HG03378 (cell line): ENCODE measurements at regions not wholly inside any gene's neighbourhood (a gene's known extent, or its start where the extent isn't known, plus 50 kb on each side); places are given as distances from the start of the nearest gene placed in this dataset.
A peak's percentile ranks its signal among the peaks of the same experiment; 100 is the strongest.
"Not testable (repeated sequence)": the region's sequence is repeated elsewhere in the genome, so short reads cannot be mapped to it uniquely, and the experiment has no call there.

ENCODE experiments used
- ATAC-seq: cut with Tn5 transposase; IDR thresholded peaks from one replicate; pipeline ENCODE4 v1.9.1; 2021; ENCODE audit warnings: mild to moderate bottlenecking, moderate library complexity; ENCODE audit not compliant: unreplicated experiment

DNA sequence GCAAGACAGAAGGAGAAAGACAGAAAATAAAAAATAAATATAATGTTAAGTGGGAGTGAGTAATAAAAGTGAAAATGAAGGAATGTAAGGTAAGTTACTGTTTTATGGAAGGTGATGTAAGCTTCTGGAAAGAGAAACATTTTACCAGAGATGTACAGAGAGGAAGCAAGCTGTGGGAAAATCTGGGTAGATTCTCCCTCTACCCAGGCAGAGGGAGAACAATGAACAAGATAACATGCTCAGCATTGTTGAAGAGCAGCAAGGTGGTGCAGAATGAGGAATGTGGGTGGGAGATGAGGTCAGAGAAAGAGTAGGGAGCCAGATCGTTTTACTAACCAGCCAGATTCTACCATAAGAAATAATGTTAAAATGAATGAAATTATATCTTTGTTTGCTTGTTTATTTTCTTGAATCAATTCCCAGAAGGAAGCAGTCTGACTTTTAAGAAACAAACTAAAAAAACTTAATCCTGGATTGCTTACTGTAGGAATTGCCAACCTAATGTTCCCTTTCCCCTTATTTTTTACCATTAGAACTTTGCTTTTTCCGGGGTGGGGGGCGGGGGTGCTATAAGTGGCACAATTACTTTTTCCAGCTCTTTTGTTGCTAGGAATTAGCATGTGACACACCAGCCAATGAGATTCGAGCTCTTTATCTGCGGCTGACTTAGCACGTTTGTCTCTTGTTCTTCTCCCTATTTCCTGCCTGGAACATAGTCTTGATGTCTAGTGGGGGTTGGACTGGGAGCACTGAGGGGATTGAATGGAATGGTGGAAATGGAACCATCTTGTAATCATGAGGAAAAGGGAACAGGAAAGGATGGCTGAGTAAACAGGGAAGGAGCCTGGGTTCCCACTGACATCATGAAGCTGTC lies 356.7 kb downstream of the TMEM167A start:
- ATAC-seq: no peak

- ATAC-seq: peak; percentile 84
These were observed 357.8 kb downstream of the TMEM167A start for GRCh38 chr5:82719368-82719767.

GRCh38 chr5:82717738-82718137 lies 359.5 kb downstream of the TMEM167A start:
- no peak for ATAC-seq

DNA sequence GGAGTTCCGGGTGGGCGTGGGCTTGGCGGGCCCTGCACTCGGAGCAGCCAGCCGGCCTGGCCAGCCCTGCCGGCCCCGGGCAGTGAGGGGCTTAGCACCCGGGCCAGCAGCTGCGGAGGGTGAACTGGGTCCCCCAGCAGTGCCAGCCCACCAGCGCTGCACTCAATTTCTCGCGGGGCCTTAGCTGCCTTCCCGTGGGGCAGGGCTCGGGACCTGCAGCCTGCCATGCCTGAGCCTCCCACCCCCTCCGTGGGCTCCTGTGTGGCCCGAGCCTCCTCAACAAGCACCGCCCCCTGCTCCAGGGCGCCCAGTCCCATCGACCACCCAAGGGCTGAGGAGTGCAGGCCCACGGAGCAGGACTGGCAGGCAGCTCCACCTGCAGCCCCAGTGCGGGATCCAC lies 362.5 kb downstream of the TMEM167A start:
- ATAC-seq: not testable (repeated sequence)

GRCh38 chr5:82713811-82714210 lies 363.4 kb downstream of the TMEM167A start:
- no peak for ATAC-seq

GRCh38 chr5:82707741-82708140 lies 369.5 kb downstream of the TMEM167A start:
- no peak for ATAC-seq

- no peak for ATAC-seq
These were observed 372.8 kb downstream of the TMEM167A start for GRCh38 chr5:82704381-82704780.

GRCh38 chr5:82702046-82702445 lies 375.1 kb downstream of the TMEM167A start:
- ATAC-seq: no peak

- ATAC-seq: no peak
These were observed 377.5 kb downstream of the TMEM167A start for GRCh38 chr5:82699737-82700136.

- no peak for ATAC-seq
These were observed 379.2 kb downstream of the TMEM167A start for GRCh38 chr5:82698026-82698425.

- no peak for ATAC-seq
These were observed 382.4 kb downstream of the TMEM167A start for GRCh38 chr5:82694711-82695285.

DNA sequence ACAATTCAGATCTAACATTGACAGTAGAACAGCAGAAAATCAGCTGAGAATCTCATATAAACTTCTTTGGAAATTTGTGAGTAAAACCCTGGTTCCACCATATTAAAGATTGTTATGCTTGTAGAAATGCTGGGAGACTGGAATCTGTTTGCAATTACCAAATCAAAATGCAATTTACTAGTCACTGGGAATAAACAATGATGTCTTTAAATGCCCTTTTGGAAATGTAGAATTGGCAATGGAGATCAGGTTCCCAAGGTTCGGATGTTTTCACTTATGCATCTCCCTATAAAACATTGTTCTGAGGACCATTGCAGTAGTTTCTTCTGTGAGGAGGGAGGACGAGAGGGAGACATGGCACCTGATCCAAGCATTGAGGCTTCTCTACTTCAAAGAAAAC lies 384.4 kb downstream of the TMEM167A start:
- no peak for ATAC-seq

- ATAC-seq: no peak
These were observed 392.5 kb downstream of the TMEM167A start for GRCh38 chr5:82684659-82685058.

DNA sequence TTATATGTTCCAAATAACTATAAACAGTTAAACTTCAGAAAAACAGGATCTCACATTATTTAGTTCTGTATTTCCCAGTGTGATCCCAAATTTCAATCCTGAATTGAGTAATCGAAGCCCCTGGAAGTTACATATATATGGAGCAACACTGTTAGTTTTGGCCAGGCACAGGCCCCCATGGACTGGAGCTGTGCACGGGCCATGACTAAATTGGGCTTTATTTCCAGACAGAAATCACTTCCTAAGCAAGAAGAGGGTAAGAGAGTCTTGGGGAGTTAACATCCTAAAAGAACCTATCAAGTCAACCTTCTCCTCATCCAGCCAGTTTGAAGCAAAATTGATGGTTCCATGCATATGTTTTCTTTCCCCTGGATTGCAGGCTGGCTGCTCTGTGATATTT lies 393.0 kb downstream of the TMEM167A start:
- no peak for ATAC-seq

- no peak for ATAC-seq
These were observed 397.5 kb downstream of the TMEM167A start for GRCh38 chr5:82679660-82680059.

DNA sequence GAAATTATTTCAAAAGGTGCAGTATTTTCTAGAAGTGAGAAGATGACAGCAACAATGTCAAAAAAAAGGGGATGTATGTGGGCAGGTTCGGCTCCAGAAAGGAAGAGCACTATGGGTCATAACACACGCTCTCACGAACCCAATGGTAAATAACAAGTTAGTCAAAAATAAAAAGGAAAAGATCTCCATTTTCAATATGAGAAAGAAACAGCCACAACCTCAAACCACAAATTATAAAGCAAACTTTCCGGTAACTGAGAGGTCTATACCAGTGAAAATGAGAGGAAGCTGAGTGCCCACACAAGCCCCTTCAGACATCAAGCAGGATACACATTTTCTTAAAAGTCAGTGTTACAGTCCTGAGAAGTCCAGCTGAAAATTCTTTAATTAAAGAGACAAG lies 398.5 kb upstream of the RPS23 start:
- ATAC-seq: peak; percentile 92

DNA sequence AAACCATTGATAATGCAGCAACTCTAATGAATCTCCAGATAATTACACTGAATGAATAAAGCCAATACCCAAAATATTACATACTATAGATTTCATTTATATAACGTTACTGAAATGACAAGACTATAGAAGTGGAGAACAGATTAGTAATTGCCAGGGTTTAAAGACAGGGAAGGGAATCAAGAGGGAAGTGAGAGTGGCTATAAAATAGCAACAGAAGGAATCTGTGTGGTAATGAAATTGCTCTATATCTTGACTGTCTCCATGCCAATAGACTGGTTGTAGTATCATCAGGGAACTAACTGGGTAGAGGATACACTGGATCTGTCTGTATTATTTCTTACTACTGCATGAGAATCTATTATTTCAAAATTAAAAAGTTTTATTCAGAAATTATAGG lies 396.5 kb upstream of the RPS23 start:
- ATAC-seq: no peak

DNA sequence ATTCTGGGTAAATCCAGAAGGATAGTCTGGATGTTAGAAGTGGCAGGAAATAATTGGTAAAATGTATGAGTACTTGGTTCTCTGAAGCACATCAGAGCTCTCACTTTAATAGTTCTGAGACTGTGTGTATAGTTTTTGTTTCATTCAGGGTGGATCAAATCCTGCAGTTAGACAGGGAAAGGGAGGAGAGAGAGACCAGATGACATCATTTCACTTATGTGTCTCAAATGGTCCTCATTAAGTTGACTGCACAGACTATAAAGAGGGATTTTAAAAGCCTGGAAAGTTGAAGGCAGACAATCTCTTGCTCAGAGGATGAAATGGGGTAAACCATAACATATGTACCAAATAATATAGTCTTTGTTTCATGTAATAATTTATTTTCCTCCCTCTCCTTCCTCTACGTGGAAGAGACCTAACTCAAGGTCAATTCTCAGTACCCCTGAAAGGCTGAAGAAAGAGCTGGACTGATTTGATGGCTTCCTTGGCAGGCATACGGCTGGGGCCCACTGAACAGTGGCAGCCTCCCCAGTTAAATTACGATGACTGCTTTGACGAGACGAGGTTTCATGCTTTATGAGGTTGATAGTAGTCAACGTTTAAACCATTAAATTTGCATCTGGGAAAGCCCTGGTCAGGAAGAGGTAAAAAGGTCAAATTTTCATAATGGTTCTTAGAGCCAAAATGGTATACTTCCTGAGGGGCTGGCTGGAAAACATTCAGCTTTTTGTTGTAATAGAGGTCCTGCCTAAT lies 395.1 kb upstream of the RPS23 start:
- peak; percentile 63 for ATAC-seq

DNA sequence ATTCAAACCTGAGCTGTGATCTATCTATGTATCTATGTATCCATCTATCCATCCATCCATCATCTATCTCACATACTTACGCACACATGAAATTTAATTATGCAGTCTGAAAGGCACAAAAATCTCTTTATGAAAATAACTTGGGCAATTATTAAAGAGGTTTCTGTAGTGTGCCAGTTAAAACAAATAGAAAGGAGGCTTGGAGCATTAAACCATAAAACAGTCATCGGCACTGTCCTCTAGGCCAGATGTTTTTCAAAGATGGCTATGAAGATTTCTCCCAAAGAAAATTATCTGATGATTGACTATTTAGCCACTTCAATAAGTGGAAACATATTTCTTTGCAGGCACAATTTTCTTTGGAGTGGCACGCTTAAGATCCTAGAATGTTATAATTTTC lies 392.5 kb upstream of the RPS23 start:
- no peak for ATAC-seq

DNA sequence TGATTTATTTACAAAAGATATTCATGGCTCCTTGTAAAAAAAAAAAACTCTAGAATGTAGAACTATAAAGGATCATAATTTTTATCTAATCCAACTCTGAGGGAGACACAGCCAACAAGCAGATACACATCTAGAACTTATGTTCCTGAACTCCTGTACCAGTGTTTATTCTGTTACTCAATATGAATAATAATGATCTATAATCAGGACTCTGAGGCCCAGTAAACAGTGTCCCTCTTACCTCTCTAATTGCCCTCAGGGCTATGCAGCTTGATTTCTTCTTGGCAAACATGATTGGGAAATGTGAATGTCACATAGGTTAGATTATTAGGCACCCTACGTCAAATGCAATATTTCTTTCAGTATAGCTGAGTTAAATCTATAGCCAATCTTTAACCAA lies 391.6 kb upstream of the RPS23 start:
- no peak for ATAC-seq

- no peak for ATAC-seq
These were observed 388.2 kb upstream of the RPS23 start for GRCh38 chr5:82666312-82666711.

DNA sequence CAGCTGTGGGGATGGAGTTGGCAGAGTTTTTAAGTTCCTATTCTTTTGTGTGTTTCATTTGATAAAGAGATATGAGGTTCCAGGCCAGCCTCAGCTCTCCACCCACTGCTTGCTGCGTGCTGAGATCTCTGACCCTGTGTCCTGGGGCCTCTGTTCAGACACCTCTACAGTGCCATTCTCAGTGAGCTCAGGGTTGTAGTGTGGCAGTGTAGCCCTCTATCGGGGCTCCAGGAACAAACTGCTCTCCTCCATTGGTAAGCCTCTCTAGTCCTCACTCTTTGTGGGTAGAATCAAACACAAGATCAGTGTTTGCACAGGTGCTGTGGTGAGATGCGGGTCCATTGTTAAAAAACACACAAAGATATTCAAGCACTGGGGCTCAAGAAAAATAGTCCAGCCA lies 386.6 kb upstream of the RPS23 start:
- no peak for ATAC-seq
